Fibroblast of pulmonary artery (primary cell): ENCODE measurements at regions not wholly inside any gene's neighbourhood (a gene's known extent, or its start where the extent isn't known, plus 50 kb on each side); places are given as distances from the start of the nearest gene placed in this dataset.

ENCODE experiments used
- DNase-seq: peaks from one replicate; pipeline ENCODE4 v3.0.0-alpha.2; 2010; ENCODE audit warnings: low read depth
- H3K4me3 ChIP-seq: replicated peaks from 2 replicates; pipeline ENCODE4 v1.5.1; 2011; ENCODE audit warnings: low read depth, mild to moderate bottlenecking, control low read depth, low read length, moderate library complexity
- CTCF ChIP-seq: IDR thresholded peaks from 2 replicates; pipeline ENCODE4 v1.5.1; 2011; ENCODE audit warnings: mild to moderate bottlenecking, control low read depth, low read length, inconsistent platforms; ENCODE audit errors: missing control alignments

GRCh38 chr10:94180576-94180975 is 182.2 kb downstream of the NOC3L start:
- no peak for DNase-seq
- TF ChIP-seq CTCF: no peak
- H3K4me3 ChIP-seq: no peak overlapping the region

GRCh38 chr10:94183666-94184264 is 179.0 kb downstream of the NOC3L start:
- no peak overlapping the region for H3K4me3 ChIP-seq
- DNase-seq: peak; percentile 80
- no peak for TF ChIP-seq CTCF

GRCh38 chr10:94186722-94187121 is 176.0 kb downstream of the NOC3L start:
- DNase-seq: no peak
- TF ChIP-seq CTCF: no peak
- no peak overlapping the region for H3K4me3 ChIP-seq

GRCh38 chr10:94192333-94192732 is 170.4 kb downstream of the NOC3L start:
- no peak for DNase-seq
- TF ChIP-seq CTCF: no peak
- no peak overlapping the region for H3K4me3 ChIP-seq

- H3K4me3 ChIP-seq: no peak overlapping the region
- DNase-seq: no peak
- TF ChIP-seq CTCF: no peak
These were observed 169.8 kb downstream of the NOC3L start for GRCh38 chr10:94192974-94193373.

GRCh38 chr10:94193466-94193924 is 169.2 kb downstream of the NOC3L start:
- no peak for TF ChIP-seq CTCF
- H3K4me3 ChIP-seq: no peak overlapping the region
- peak; percentile 52 for DNase-seq

- peak; percentile 8 for TF ChIP-seq CTCF
- no peak overlapping the region for H3K4me3 ChIP-seq
- peak; percentile 42 for DNase-seq
These were observed 168.5 kb downstream of the NOC3L start for GRCh38 chr10:94194256-94194655.
